K562 (cell line): ENCODE measurements at regions not wholly inside any gene's neighbourhood (a gene's known extent, or its start where the extent isn't known, plus 50 kb on each side); places are given as distances from the start of the nearest gene placed in this dataset.

Experiments
- ATAC-seq: fragments of 200-7000 bp; cut with Tn5 transposase; 3 replicates; pipeline ENCODE4 v1.9.1; 2020; ENCODE audit warnings: moderate library complexity
- BruUV-seq: library from RNA; stranded (reverse); fragments of 400-500 nt; replicated peaks from 2 replicates; lab custom pipeline; 2021; lab: Mats Ljungman, UMichigan
- CTCF ChIA-PET: fragments of 300-600 bp; formaldehyde crosslinking; extraction: SDS; loops from one replicate; lab custom pipeline; 2021; ENCODE audit warnings: low intra/inter-chr PET ratio; lab: Yijun Ruan, JAX
- POLR2A ChIA-PET: fragments of 300-600, 350-650 bp; sonication (Branson Sonifier 250); formaldehyde crosslinking; extraction: SDS; loops from one replicate; lab custom pipeline; 2021; ENCODE audit warnings: antibody characterized with exemption, inconsistent platforms; lab: Yijun Ruan, JAX
- DNase-seq, 4 experiments: peaks; one replicate each; pipeline versions ENCODE4 v3.0.0 to v3.0.0-alpha.2; 2011 to 2018; ENCODE audit warnings: low spot score in 3 of 4, mixed read lengths in 3 of 4; ENCODE audit errors: extremely low read depth in 1 of 4
- FAIRE-seq: peaks from 2 replicates; lab custom pipeline; 2011; peaks lifted over from hg19 to GRCh38; lab: Jason Lieb, UNC
- H2AFZ ChIP-seq: 2 replicates; pipeline ENCODE4 v1.6.0; 2011; ENCODE audit warnings: low read depth, low read length, control low read depth, inconsistent platforms
- H3K27ac ChIP-seq: fragments of 200-600 bp; 3 replicates; pipeline ENCODE4 v1.8.0; 2011; ENCODE audit warnings: low read depth, mild to moderate bottlenecking, control low read depth, inconsistent platforms, low read length, moderate library complexity, mixed read lengths; ENCODE audit errors: extremely low read depth
- H3K27me3 ChIP-seq, 2 experiments: fragments of 300-600 bp in 1 of 2; 2 replicates in 1 of 2; 3 replicates in 1 of 2; pipeline versions ENCODE4 v1.6.0 to v1.8.0; 2011; ENCODE audit warnings: inconsistent platforms in 2 of 2, low read length in 2 of 2, mild to moderate bottlenecking in 1 of 2, mixed read lengths in 1 of 2, moderate library complexity in 1 of 2; ENCODE audit not compliant: control insufficient read depth in 2 of 2, insufficient read depth in 2 of 2
- H3K36me3 ChIP-seq: fragments of 300-600 bp; 3 replicates; pipeline ENCODE4 v1.8.0; 2011; ENCODE audit warnings: mild to moderate bottlenecking, low read length, inconsistent platforms; ENCODE audit not compliant: control insufficient read depth, insufficient read depth
- H3K4me1 ChIP-seq, 2 experiments: fragments of 200-600 bp in 1 of 2; replicated peaks in 1 of 2; 2 replicates in 1 of 2; 3 replicates in 1 of 2; pipeline versions ENCODE4 v1.5.1 to v1.8.0; 2011; ENCODE audit warnings: inconsistent platforms in 2 of 2, low read length in 2 of 2, mild to moderate bottlenecking in 1 of 2, mixed read lengths in 1 of 2, moderate library complexity in 1 of 2; ENCODE audit not compliant: control insufficient read depth in 2 of 2, insufficient read depth in 2 of 2
- H3K4me2 ChIP-seq: 2 replicates; pipeline ENCODE4 v1.6.1; 2011; ENCODE audit warnings: low read length, control low read depth, inconsistent platforms, mixed read lengths; ENCODE audit not compliant: insufficient read depth
- H3K4me3 ChIP-seq: fragments of 200-600 bp; sonication (generic), shearing (Covaris generic); 2 replicates; pipeline ENCODE4 v1.5.1; 2016; ENCODE audit warnings: control low read depth, inconsistent platforms
- H3K79me2 ChIP-seq: fragments of 200-600 bp; 3 replicates; pipeline ENCODE4 v1.8.0; 2011; ENCODE audit warnings: low read length, inconsistent platforms; ENCODE audit not compliant: control insufficient read depth, insufficient read depth
- H3K9ac ChIP-seq, 2 experiments: 2 replicates each; pipeline versions ENCODE4 v1.6.0 to v1.6.1; 2011; ENCODE audit warnings: low read depth in 2 of 2, low read length in 2 of 2, control low read depth in 1 of 2, inconsistent platforms in 1 of 2, mild to moderate bottlenecking in 1 of 2, mixed read lengths in 1 of 2; ENCODE audit not compliant: insufficient read depth in 1 of 2
- H3K9me1 ChIP-seq: one replicate; pipeline ENCODE4 v1.6.0; 2011; ENCODE audit warnings: inconsistent platforms, mild to moderate bottlenecking, low read length, moderate library complexity; ENCODE audit not compliant: control insufficient read depth, insufficient read depth
- H3K9me3 ChIP-seq: replicated peaks from 2 replicates; pipeline ENCODE4 v1.5.1; 2011; ENCODE audit warnings: low read depth, low read length, inconsistent platforms; ENCODE audit not compliant: control insufficient read depth, insufficient read depth
- H4K20me1 ChIP-seq: replicated peaks from 2 replicates; pipeline ENCODE4 v1.6.1; 2011; ENCODE audit warnings: low read length, inconsistent platforms, mixed read lengths; ENCODE audit not compliant: control insufficient read depth, insufficient read depth
- ARHGAP35 ChIP-seq: fragments of 450-650 bp; IDR thresholded peaks from 2 replicates; pipeline ENCODE4 v1.6.1; 2018; ENCODE audit not compliant: partially characterized antibody
- HDAC1 ChIP-seq, 2 experiments: fragments of 450-650 bp; IDR thresholded peaks; 2 replicates each; pipeline ENCODE4 v1.6.1; 2016 to 2017; ENCODE audit warnings: inconsistent platforms in 1 of 2, mild to moderate bottlenecking in 1 of 2, moderate library complexity in 1 of 2
- MAX ChIP-seq: sonication (generic); formaldehyde crosslinking; IDR thresholded peaks from 2 replicates; pipeline ENCODE4 v1.9.0; 2022; ENCODE audit warnings: mild to moderate bottlenecking, missing genetic modification reagents
- RBFOX2 ChIP-seq: fragments of 200-400 bp; formaldehyde crosslinking; IDR thresholded peaks from 2 replicates; pipeline ENCODE4 v1.6.1; 2017; ENCODE audit warnings: low read depth, mild to moderate bottlenecking, low read length, moderate library complexity
- RBM17 ChIP-seq: fragments of 200-400 bp; formaldehyde crosslinking; IDR thresholded peaks from 2 replicates; pipeline ENCODE4 v1.6.1; 2017; ENCODE audit warnings: low read depth, mild to moderate bottlenecking, low read length, borderline replicate concordance
- WGBS: fragments of 100-300 bp; shearing (Covaris generic); methylation state at CpG from one replicate; pipeline ENCODE4 v1.1.6; 2016; ENCODE audit warnings: low coverage, mixed read lengths; ENCODE audit not compliant: insufficient coverage; ENCODE audit errors: missing lambda C conversion rate; 5-methylcytosine and 5-hydroxymethylcytosine counted together
- in situ Hi-C: fragments of 300-500 bp; cut with MboI; formaldehyde crosslinking; loops from 4 replicates; pipeline ENCODE4 v1.15.0; 2018; ENCODE audit warnings: inconsistent platforms, mixed read lengths
- intact Hi-C: fragments of 100-400 bp; cut with micrococcal nuclease; formaldehyde crosslinking; loops from 2 replicates; pipeline ENCODE4 v1.14.2; 2022

GRCh38 chr7:119392-120163, 72.8 kb upstream of the FAM20C start:
- Histone ChIP-seq H3K27me3 (peaks cover 56 to 80% of the 10 kb centered on the region in 2 experiments), H3K4me1 (peaks cover 7 to 32% of the 10 kb centered on the region in 2 experiments; a peak in 3 of 5 replicates), H3K79me2 (no peaks in the 10 kb centered on the region), H2AFZ (no peak overlapping the region), H3K9ac (peak overlapping the region in 1 of 2 experiments; percentile 43; a peak in 2 of 4 replicates), H3K36me3 (no peaks in the 10 kb centered on the region), H3K9me3 (no peaks in the 10 kb centered on the region), H3K4me3 (no peak overlapping the region), H3K27ac (no peak overlapping the region), H3K9me1 (no peaks in the 10 kb centered on the region), H4K20me1 (peaks cover 10% of the 10 kb centered on the region; the same call in 1 of the 2 replicates), H3K4me2 (no peak overlapping the region)
- FAIRE-seq (no peak), DNase-seq (no peak), ATAC-seq (peak; percentile 10; the same call in 1 of the 3 replicates)
- no peak for TF ChIP-seq HDAC1 (IDR thresholded peaks at IDR 0.05)
- peak; percentile 58; the same call in 1 of the 2 replicates for TF ChIP-seq MAX (CRISPR knock-in tag)
- TF ChIP-seq RBM17, result no peak
- no peak for TF ChIP-seq ARHGAP35
- TF ChIP-seq RBFOX2, result no peak
- intact Hi-C loops (no loop called here), in situ Hi-C loops (loop anchor here (5.0 kb wide), 1 partner anchor 63 kb away; no protein-coding TSS in a partner anchor)
- BruUV-seq, result no TSS peak
- POLR2A ChIA-PET, result interaction anchor here (0.6 kb wide), 1 partner anchor 33 kb away, joined by 4 read pairs; no protein-coding TSS in a partner anchor
- CTCF ChIA-PET, result no interaction called here
- 5% methylated on average over 27 of the region's 27 CpGs for WGBS
